Erythroblast (primary cell): ENCODE measurements at regions not wholly inside any gene's neighbourhood (a gene's known extent, or its start where the extent isn't known, plus 50 kb on each side); places are given as distances from the start of the nearest gene placed in this dataset.

Experiments
- GATA1 ChIP-seq: IDR thresholded peaks from 2 replicates; pipeline ENCODE4 v1.6.1; 2011; ENCODE audit warnings: low read depth, mild to moderate bottlenecking, control low read depth, low read length, moderate library complexity
- POLR2A ChIP-seq: IDR thresholded peaks from 2 replicates; pipeline ENCODE4 v1.6.1; 2011; ENCODE audit warnings: mild to moderate bottlenecking, low read length

- TF ChIP-seq POLR2A (no peak), GATA1 (no peak)
Measured at GRCh38 chr1:172835834-172836233, 176.9 kb downstream of the FASLG start.
